NCI-H128 (cell line): ENCODE measurements at regions not wholly inside any gene's neighbourhood (a gene's known extent, or its start where the extent isn't known, plus 50 kb on each side); places are given as distances from the start of the nearest gene placed in this dataset.
"Not testable (repeated sequence)": the region's sequence is repeated elsewhere in the genome, so short reads cannot be mapped to it uniquely, and the experiment has no call there.

Experiments
- DNase-seq: peaks from one replicate; lab custom pipeline; 2025; ENCODE audit not compliant: unreplicated experiment; lab: John Stamatoyannopoulos, UW

DNA sequence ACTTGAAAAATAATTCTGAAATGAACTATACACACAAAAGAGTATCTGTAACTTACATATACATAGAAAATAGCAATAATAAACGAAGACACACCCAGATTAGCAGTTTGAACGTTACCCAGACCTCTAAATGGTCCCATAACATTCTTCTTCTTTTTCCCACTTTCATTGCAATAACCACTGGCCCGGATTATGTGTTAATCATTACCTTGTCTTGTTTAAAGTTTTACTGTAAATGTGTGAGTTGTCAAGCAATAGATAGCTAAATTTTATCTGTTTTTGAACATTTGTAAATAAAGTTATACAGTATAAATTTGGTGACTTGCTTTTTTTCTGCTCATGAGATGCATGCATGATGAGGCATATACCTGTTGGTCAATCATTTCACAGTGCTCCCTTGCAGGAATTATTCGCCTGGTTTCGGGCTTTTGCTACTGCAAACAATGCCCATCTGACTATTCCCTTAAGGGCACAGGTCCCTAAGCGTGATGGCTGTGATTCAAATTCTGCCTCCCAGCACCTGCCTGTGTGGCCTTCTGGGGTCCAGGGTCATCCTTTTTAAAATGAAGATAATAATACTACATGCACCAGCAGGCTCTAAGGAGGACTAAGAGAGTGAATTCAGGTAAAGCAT lies 66.1 kb downstream of the GADD45G start:
- DNase-seq = no peak

DNA sequence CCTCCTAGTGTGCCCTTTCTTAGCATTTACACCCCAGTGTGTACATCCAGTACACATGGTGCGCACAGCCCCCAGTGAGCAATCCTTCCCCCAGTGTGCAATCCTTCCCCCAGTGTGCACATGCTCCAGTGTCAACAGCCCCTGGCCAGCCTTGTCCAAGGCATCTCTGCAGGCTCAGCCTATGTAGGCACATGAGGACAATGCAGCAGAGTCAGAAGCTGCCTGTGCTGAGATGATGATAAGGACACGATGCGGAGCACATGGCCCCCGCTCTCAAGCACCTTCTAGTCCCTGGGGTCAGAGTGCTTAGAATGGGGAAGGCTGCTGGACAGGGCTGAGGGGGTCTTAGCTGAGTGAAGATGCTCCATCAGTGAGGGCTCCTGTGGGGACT lies 69.8 kb downstream of the GADD45G start:
- no peak for DNase-seq

DNA sequence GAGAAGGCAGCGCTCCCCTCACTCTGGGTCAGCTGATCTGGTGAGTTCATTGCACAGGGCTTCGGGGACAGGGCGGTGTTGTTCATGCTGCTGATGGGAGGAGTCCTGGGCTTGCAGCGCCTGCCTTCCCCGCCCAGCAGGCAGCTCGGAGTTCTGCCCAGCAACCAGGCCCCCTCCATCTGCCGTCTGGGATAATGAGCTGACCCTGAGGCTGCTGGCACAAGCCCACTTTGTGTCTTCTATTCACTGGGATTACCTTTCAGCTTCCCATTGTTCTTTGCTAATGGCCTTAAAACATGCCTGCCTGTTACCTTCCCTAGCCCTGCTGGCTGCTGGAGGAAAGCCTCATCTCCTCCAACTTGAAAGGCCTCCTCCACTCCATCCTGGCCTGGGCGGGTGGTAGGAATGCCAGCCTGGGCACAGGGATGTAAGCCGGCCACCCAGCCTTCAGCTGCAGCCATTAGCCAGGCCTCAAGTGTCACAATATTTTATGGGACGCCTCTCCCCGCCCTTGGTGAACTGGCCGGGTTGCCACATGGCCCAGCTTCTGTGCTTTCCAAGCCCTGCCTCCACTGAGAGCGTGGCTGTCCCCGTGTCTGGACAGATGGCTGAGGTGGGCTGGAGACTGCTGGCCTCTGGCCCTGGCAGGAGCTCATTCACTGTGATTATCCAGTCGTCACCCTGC lies 70.4 kb downstream of the GADD45G start:
- peak; percentile 86 for DNase-seq

DNA sequence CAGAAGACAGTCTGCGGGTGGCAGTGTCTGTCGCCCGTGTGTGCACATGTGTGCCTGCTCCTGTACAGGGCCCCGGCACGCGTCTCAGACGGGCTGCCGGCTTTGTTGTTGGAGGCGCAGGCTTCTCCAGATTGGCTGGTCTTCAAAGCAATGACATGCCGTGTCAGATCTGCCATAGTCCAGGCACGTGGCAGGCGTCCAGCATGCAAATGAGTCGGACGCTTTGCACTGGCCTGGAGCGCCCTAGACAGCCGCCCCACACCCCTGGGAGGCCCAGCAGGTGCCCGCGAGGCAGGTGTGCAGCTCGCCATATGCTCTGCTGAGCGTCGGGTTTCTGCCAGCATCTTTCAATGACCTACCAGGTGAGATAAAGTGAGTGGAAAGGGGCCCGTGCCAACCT lies 71.5 kb downstream of the GADD45G start:
- DNase-seq = peak; percentile 82

DNA sequence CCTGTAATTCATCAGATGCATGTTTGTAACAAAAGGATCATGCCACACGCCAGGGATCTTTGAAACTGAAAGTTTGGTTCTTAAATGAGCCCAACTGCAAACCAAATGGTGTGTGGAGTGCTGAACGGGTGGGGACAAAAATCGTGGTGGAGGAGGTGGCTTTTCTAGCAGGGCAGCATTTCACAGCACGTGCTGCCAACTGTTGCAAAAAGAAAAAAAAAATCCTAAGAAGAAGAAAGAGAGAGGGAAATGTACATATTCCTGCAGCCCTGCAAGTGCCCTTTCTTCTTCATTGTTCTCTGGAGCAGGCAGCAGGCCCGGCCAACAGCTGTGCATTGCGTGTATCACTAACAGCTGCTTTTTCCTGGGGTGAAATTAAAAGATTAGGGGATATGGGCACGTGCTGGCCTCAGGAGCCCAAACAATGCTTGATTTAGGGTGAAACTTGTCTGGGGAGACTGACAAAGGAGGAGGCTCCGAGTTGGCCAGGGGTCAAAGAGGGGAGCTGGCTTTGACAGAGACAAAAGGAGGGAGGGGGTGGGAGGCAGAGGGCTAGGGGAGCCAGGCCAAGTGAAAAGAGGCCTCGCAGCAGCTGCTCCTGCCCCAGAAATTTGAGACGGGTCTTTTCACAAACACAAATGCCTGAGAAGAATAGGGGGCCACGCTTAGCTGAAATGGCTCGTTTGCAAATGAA lies 73.0 kb downstream of the GADD45G start:
- peak; percentile 90 for DNase-seq

DNA sequence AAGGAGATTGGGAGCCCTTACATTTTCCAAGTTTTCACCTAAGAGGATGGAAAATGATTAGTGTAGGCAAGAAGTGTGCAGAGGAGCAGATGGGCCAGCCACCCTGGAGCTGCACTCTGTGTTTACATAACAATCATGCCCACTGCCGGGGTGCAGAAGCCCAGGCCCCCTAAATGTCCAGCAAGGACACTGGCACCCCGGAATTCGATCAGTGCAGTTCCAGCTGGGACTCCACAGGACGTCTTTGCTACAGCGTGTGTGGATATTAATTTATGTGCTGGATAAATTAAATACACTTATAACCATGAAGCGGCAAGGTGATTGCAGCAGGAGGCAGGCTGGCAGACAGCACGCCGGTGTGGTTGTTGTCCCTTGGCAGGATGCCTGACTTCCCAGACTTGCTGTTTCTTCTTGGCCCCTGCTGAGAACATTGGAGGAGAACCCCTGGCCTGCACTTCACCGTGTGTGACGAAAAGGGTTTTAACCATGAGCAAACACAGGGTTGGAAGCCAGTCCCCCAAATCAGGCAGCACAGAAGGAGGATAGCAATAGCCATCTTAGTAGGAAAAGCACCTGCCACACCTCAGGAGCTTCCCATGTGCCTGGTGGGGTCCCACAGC lies 73.7 kb downstream of the GADD45G start:
- DNase-seq = peak; percentile 56

DNA sequence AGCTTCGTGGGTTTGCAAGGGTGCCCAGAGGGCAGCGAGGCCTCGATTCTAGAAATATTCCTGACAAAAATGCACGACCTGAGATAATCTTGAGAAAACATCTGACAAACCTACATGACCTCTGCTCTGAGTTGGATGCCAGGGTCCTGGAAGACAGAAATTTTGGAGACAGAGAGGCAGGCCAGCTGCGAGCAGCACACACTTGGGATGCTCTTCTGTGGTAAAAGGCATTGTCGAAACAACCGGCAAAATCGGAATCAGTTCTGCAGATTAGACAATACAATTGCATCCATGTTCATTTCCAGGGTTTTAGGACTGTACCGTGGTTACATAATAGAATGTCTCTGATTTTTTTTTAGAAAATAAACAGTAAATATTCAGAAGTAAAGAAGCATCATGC lies 74.2 kb downstream of the GADD45G start:
- DNase-seq = no peak

DNA sequence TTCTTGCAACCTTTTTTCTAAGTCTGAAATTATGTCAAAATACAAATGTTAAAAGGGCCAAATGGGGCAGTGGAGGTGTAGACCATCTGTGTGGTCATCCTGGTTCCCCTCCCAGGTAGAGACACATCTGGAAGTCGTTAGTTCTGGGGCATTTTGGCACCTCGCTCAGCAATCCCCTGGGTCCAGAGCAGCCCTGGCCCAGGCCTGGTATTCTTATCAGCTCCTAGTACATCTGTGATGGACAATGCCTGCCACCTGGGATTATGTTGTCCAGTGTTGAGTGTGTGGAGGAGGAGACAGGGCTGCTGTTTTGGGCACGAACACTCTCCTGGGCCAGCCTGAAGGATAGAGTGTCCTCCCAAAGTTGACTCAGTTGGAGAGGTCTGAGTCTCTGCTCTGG lies 74.8 kb downstream of the GADD45G start:
- DNase-seq = no peak

DNA sequence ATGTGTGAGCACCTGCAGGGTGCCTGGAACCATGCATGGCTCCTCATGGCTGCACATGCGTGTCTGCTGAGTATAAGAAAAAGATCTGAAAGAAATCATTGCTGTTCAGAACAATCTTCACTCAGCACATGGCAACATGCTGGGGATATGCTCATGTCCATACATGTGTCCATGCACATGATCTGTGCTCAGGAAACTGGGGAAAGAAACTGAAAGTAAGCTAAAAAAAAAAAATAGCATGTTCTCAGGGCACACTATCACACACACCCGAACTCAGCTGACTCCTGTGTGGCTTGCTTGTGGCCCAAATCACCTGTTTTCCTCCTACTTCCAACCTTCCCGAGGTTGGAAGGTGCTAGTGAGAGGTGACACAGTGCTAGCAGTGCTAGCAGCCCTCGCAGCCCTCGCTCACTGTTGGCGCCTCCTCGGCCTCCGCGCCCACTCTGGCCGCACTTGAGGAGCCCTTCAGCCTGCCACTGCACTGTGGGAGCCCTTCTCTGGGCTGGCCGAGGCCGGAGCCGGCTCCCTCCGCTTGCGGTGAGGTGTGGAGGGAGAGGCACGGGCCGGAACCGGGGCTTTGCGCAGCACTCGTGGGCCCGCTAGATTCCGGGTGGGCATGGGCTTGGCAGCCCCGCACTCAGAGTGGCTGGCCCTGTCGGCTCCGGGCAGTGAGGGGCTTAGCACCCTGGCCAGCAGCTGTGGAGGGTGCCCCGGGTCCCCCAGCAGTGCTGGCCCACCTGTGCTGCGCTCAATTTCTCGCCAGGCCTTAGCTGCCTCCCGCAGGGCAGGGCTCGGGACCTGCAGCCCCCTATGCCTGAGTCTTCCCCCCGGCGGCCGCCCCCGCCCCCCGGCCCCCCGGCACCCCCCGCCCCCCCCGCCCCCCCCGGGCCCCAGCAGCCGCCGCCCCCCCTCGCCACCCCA lies 76.0 kb downstream of the GADD45G start:
- DNase-seq = no peak

DNA sequence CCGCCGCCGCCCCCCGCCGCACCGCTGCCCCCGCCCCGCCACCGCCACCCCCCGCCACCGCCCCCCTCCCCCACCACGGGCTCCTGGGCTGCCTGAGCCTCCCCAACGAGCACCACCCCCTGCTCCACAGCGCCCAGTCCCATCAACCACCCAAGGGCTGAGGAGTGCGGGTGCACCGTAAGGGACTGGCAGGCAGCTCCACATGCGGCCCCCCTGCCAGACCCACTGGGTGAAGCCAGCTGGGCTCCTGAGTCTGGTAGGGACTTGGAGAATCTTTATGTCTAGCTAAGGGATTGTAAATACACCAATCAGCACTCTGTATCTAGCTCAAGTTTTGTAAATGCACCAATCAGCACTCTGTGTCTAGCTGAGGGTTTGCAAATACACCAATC lies 76.7 kb downstream of the GADD45G start:
- DNase-seq = not testable (repeated sequence)

DNA sequence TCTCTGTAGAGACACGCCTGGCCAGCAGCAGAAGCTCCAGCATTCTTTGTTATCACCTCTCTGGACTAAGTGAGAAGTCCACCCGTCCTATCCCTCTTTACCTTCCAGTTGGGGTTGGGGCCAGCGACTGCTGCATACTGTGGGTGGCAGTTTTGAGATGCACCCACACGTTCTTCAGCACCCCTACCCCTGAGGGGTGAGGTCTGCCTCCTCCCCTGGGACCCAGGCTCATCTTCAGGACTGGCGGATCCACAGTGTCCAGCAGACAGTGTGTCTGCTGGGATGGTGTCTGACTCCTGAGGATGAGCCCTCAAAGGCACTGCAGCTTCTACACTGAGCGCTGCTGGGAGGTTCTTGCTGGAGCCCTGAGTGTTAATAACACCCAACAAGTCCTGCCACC lies 78.8 kb downstream of the GADD45G start:
- no peak for DNase-seq

DNA sequence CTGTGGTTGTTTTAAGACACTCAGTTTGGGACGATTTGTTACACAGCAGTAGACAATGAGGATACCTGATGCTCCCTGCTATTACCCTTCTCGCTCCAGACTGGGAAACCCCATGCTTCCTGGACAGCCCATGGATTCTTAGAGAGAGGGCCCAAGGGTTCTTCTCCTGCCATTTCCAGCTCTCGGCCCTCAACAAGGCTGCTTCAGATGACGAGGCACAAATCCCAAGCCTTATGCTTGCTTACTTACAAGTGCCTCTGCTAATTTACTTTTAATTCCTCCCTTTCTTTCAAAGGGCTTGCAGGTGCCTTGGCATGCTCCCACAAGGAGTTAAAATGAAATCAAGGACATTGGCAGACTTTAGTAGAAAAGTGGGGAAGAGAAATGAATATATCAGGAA lies 79.4 kb downstream of the GADD45G start:
- no peak for DNase-seq

DNA sequence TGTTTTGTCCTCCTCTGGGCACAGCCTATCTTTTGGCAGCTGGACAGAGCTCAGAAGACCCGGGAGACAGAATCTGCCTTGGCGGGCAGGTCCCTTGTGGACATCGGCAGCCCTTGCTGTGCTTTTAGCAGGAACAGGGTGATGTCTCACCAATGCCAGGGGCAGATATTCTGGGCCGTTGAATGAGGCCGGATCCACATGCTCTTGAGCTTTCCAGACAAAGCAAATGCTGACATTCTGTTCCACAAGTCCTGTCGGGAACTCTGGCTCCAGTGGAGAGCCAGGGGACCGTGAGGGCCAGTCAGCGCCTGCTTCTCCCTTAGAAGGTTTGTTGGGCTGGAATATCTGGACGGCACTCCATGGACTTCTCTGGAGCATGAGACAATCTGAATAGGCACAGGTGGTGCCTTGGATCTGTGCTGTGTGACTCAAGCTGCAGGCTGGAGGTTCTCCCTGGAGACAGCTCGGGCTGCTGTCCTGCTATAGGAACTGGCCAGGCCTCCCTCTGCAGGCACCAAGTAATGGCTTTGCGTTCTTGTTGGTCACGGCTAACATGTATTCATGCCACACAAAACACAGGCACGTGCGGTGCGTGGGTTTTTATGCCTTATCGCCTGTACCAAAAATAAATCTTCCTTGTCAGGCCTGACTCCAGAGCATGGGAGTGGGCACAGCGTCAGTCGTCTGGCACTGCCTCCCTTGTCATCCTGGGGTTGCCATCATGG lies 80.3 kb downstream of the GADD45G start:
- DNase-seq = no peak

DNA sequence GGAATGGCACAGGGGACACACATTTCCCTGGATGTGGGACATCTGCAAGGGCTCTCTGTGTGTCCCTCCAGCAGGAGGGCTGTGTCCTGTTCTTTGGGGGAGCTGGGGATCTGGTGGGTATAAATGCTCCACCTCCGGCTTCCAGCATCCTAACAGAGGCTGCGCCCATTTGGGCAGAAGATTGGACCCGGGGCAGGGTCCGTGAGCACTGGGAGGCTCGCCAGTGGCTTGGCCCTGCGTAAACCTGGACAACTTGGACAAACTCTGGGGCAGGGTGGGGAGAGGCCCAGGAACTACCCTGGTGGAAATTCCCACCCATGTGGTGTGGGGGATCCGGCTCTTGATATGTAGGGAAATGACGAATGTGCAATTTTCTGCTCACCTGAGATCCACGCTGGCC lies 80.9 kb downstream of the GADD45G start:
- no peak for DNase-seq

DNA sequence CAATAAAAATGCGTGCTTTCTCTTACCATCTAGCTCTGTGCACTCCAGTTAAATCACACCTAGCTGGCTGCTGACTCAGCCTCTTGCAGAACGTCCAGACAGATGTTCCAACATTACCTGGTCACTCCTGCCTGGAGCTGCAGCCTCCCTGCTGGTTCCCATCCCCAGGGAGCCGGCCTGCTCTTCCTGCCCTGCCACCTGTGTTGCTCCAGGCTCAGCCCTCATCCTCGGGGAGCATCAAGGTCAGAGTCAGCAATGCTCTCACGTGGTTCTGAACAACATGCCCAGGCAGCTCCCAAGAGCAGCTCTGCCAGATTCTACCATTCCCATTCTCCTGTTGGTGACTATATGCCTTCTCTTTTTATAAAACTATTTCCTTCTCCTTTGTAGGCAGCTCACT lies 81.3 kb downstream of the GADD45G start:
- DNase-seq = peak; percentile 19

DNA sequence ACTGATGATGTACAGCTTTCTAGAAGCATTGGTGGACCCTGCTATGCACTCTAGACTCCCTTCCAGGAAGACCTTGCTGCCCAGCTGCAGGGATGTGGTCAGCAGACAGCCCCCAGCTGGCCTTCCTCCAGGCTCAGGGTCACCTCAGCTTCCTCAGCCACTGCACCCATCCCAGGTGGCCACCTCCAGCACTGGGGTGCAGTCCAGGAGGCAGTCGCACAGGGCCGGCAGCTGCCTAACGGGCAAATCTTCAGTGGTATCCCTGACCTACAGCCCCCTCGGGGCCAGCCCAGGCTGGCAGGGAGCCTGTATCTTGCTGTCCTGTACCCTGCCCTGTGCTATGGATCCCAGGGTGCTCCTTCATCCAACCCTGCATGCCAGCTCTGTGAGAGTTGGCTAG lies 81.8 kb downstream of the GADD45G start:
- DNase-seq = no peak

DNA sequence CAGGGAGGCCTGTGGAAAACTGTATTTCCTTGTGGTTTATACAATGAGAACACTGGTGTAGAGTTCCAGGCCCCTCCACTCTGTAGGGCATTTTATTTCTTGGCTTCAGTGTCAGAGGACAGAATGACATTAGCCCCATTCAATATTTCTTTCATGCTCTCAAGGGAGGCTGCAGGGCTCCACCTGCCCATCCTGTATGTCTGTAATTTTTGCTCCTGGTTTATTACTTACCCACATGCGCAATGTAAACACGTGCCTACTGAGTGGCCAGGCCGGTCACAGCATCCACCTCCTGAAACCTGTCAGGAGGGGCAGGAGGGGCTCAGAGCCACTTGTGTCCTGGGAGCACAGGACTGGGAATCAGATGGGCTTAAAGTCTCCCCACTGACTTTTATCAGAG lies 82.4 kb downstream of the GADD45G start:
- no peak for DNase-seq

DNA sequence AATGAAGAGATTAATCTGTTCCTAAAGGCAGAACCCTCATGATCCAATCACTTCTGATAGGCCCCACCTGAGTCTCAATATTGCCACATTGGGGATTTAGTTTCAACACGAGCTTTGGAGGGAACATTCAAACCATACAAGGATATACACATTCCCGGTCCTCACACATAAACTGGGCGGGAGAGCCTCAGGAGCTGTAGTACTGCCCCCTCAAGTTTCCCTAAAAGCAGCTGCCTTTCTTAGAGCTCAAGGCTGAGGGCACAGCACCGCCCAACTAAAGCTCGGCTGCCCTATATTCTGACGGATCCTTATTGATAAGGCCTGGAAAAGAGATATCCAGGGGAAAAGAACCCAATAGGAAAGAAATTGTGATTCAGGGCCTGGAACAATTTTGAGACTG lies 83.0 kb downstream of the GADD45G start:
- no peak for DNase-seq

DNA sequence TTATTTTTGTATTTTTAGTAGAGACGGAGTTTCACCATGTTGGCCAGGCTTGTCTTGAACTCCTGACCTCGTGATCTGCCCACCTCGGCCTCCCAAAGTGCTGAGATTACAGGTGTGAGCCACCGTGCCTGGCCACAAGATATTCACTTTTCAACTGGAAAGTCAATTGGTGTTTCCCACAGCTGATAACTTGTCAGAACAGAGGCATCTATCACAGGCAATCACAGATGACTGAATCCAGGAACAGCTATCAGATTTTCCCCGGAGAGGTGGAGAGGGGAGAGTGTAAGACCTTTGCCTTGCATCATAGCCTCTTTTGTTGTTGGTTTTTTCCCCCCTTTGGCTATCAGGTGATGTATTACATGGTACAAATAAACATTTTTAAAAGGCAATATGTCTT lies 84.5 kb downstream of the GADD45G start:
- not testable (repeated sequence) for DNase-seq

DNA sequence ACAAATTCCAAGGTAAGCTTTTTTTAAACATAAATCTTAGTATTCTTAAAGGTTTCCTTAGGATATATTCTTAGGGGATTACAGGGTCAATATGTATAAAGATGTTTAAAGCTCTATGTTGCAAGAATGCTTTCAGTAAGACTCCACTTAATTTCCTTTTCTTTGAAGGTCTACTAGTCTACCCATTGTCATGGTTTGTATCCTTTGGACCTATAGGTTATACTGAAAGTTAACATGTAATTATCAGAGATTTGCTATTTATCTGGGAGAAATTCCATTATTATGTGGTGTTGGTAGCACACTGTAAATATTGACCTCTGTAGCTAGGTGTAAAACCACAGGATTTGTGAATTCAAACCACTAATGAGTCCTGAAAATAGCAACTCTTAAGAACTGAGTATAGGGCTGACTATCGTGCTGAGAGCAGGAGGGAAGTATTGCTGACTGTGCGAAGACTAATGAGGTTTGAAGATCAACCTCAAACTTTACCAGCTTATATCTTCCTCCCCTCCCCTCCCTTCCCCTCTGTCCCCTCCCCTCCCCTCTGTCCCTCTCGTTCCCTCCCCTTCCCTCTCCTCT lies 85.6 kb downstream of the GADD45G start:
- no peak for DNase-seq
